A549 (cell line): ENCODE measurements at regions not wholly inside any gene's neighbourhood (a gene's known extent, or its start where the extent isn't known, plus 50 kb on each side); places are given as distances from the start of the nearest gene placed in this dataset.

Experiments
- POLR2A ChIP-seq: IDR thresholded peaks from 2 replicates; pipeline ENCODE4 v1.6.1; 2012; ENCODE audit warnings: mild to moderate bottlenecking, low read length
- RAD21 ChIP-seq, 2 experiments: fragments of >200 bp in 1 of 2; sonication (Bioruptor Twin) in 1 of 2; formaldehyde crosslinking in 1 of 2; IDR thresholded peaks in 1 of 2; conservative IDR thresholded peaks in 1 of 2; 2 replicates in 1 of 2; 3 replicates in 1 of 2; pipeline ENCODE4 v1.6.1; 2012 to 2018; ENCODE audit warnings: inconsistent platforms in 1 of 2
- SMC3 ChIP-seq: fragments of >200 bp; sonication (Bioruptor Twin); formaldehyde crosslinking; IDR thresholded peaks from 3 replicates; pipeline ENCODE4 v1.6.1; 2018; ENCODE audit warnings: inconsistent platforms
- TF ChIP-seq, protein P1 (sequence below): fragments of >200 bp; sonication (Bioruptor Twin); formaldehyde crosslinking; IDR thresholded peaks from 3 replicates; pipeline ENCODE4 v1.5.1; 2016
- TF ChIP-seq, protein P2 (sequence below): fragments of 250-450 bp; sonication (Bioruptor Pico); IDR thresholded peaks from 2 replicates; pipeline ENCODE4 v1.5.0; 2020; ENCODE audit warnings: low read depth, mild to moderate bottlenecking, moderate library complexity

DNA sequence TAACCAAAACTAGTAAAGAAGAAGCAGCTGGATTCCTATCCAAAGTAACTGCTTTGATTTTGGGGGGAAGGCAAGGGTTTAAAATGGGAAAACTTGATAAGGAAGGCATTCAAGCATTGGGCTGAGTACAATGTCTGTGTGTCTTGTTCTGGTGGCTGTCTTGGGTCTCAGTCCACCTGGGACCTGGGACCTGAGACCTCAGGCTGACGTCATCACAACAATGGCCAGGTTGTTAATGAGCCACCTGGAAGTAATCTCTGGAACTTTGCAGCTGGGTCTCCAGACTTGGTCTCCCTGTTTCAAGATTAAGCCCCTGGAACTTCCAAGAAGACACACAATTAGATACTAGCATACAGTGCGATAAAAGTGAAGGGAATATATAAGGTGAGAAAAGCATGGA, 157.5 kb downstream of the PIK3R1 start:
- no peak for TF ChIP-seq SMC3
- TF ChIP-seq, protein P1, sequence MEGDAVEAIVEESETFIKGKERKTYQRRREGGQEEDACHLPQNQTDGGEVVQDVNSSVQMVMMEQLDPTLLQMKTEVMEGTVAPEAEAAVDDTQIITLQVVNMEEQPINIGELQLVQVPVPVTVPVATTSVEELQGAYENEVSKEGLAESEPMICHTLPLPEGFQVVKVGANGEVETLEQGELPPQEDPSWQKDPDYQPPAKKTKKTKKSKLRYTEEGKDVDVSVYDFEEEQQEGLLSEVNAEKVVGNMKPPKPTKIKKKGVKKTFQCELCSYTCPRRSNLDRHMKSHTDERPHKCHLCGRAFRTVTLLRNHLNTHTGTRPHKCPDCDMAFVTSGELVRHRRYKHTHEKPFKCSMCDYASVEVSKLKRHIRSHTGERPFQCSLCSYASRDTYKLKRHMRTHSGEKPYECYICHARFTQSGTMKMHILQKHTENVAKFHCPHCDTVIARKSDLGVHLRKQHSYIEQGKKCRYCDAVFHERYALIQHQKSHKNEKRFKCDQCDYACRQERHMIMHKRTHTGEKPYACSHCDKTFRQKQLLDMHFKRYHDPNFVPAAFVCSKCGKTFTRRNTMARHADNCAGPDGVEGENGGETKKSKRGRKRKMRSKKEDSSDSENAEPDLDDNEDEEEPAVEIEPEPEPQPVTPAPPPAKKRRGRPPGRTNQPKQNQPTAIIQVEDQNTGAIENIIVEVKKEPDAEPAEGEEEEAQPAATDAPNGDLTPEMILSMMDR, result no peak
- no peak for TF ChIP-seq POLR2A
- TF ChIP-seq RAD21 (conservative IDR thresholded peaks at IDR 0.05 in 1 of 2, IDR thresholded peaks at IDR 0.05 in 1 of 2), result no peak
- TF ChIP-seq, protein P2, sequence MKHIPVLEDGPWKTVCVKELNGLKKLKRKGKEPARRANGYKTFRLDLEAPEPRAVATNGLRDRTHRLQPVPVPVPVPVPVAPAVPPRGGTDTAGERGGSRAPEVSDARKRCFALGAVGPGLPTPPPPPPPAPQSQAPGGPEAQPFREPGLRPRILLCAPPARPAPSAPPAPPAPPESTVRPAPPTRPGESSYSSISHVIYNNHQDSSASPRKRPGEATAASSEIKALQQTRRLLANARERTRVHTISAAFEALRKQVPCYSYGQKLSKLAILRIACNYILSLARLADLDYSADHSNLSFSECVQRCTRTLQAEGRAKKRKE (CRISPR knock-in tag), result no peak
